ENCODE measurements at regions not wholly inside any gene's neighbourhood (a gene's known extent, or its start where the extent isn't known, plus 50 kb on each side); places are given as distances from the start of the nearest gene placed in this dataset.
"Not testable (repeated sequence)": the region's sequence is repeated elsewhere in the genome, so short reads cannot be mapped to it uniquely, and the experiment has no call there.

DNA sequence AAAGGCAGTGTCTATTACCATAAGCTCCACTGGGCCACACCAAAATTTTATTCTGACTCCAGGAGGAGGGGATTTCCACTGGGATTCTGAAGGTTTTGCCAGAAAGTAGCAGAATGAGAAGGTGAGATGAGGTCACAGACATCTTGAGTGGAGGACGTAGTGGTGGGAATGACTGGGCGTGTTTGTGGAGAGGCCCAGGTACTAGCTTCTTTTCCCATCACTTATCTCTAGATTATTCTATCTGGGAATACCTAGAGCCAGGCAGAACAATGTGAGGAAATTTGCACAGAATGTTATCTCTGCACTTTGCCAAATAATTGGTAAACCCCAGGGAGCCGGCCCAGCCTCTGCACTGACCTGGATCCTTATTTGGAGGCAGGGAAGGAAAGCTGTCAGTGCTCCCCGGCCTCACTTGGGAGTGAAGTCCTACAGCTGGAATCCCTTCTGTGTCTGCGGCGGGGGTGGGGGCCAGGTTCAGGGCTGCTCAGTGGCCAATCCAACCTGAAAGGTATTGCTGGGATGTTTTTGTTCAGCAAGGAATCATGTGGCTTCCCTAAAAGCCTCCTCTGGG lies 129.4 kb downstream of the C12orf75 start:
- no peak for DNase-seq

DNA sequence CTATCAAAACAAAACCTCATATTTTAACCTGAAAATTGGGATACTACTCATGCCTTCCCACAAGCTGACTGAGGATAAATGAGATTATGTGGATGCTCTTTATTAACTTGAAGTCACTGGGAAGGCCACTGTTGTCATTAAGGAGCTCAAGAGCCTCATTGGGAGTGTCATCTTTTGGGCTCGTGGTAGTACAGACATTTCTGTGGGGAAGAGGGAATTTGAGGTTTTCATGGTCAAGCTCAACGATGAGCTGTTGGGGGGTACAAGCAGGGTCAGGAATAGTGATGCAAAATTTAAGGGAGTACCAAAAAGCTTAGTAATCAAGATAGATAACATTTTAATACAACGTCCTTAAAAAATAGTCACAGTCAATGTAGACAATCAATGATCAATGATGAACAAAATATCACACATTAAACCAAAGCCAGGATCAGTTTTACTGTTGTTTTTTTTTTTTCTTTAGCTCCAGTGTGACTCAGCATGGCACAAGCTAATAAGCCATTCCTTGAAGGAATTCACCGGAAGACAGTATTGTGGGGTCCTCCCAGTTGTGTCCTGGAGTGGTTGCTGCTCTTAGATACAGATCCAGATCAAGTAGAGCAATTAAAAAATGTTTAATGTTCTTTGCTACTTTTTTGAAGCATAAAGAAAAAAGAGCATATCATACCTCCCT lies 130.9 kb downstream of the C12orf75 start:
- DNase-seq = no peak

DNA sequence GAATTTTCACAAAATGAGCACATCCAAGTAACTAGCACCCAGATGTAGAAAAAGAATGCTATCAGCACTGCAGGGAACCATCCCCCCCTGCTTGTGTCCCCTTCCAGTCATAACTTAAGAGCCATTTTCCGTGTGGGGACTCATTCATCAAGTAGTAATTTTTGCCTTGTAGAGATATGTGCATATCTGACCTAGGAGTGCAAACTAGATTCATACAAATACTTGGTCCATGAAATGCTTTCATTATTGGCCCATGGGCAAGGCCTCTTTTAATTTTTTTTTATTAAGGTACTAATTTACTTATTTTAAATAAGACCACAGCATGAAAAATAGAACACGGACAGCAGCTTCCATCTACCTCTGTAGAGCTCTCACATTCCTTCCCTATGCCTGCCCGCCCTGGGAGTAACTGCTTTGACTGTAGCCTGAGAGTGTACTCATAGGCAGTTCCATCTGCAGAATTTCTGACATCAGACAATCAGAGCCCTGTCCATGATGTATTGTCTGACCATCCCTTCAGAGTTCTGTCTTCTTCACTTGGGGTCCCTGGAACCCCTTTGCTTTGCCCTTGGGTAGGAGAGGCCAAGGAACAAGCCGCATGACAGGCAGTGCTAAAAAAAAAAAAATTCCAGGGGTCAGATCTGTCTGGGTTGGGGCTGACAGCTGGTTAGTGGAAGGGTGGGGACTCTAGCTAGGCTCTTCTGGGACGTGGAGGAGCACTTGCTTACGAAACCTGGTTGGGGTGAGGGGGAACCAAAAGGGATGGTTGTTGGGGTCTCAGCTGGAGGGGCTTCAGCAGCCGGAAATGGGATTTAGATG lies 131.7 kb downstream of the C12orf75 start:
- DNase-seq = no peak

DNA sequence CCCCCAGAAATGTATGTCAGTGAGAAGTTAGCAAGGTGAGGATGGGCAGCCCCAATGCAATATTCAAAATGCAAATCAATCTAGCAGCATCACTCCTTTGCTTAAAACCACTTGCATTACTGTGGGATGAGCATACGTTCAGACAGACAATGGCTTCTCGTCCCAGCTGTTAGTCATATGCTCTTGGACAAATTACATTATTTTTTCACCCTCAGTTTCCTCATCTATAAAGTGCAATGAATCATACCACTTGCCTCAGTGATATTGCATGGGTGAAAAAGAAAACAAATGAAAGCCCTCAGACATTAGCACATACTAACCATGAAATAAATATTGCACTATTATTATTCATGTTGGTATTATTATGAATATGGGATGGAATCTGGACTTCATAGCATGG lies 132.3 kb downstream of the C12orf75 start:
- DNase-seq = no peak

DNA sequence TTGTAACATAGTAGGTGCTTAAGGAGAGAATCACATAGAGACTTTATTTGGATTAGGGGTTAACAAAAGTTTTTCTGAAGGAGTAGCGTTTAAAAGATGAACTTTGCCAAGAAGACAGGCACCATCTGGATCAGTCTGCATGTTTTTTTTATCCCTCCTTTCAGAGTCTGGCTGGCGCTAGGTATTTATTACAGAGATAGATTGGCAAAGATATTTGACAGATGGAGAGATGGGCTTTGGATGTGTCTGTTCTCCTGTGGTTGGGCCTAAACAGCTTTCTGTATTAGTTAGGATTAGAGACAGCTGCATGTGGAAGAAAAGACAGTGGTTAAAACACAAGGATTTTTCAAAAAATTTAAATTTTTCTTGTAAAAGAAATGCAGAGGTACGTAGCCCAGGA lies 133.9 kb downstream of the C12orf75 start:
- DNase-seq = no peak

DNA sequence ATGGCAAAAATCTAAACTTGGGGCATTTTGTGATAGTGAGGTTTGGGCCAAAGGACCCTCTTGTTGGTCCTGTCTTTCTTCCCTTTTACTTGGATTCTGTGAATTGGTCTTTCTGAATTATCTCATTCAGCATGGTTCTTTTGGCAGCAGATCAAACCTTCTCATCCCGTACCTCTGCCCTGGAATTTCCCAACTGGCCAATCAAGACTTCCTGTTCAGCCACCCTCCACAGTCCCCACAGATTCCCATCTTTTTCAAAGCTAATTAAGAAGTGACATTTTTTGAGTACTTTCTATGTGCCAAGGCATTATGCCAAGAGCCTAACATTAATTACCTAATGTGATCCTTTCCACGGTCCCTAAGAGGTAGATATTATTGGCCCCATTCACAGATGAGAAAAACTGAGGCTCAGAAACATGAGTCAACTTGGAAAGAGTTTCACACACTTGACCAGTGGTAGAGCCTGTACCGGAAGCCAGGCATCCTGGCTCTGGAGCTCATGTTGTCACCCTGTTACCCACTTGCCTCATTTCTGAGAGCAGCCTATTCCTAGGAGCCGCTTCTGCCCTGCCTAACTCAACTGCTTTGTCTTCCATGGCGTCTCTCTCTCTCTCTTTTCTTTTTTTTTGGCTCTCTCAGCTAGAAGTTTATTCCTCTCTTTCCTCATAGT lies 135.9 kb downstream of the C12orf75 start:
- no peak for DNase-seq

DNA sequence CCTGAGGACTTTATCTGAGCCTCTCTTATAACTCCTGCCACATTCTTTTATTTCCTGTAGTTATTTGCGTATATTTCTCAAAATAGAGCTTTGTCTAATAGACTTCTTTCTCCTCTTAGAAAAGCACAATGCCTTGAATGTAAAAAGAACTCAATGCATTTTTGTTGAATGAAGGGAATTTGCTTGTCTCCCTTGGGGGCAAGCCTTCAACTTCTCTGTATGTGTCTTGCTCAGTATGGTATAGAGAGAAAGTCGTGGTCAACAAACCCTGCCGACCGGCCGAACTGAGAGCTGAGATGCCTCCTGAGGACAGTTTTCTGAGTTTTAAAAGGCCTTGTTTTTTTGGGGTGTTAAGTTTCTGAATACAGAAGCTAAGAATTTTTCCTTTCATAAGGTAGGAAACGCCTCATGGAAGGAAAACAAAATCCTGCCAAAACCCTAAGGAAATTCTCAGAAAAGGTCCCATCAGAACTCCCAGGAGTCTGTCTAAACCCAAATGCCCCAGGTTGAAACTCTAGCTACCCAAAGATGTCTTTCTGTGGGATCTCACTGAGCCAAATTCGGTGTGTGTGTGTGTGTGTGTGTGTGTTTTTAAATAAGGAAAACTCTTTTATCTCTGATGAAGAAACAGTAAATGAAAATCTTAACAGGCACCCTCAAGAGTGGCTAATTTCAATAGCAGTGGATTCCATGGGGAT lies 136.6 kb downstream of the C12orf75 start:
- no peak for DNase-seq

DNA sequence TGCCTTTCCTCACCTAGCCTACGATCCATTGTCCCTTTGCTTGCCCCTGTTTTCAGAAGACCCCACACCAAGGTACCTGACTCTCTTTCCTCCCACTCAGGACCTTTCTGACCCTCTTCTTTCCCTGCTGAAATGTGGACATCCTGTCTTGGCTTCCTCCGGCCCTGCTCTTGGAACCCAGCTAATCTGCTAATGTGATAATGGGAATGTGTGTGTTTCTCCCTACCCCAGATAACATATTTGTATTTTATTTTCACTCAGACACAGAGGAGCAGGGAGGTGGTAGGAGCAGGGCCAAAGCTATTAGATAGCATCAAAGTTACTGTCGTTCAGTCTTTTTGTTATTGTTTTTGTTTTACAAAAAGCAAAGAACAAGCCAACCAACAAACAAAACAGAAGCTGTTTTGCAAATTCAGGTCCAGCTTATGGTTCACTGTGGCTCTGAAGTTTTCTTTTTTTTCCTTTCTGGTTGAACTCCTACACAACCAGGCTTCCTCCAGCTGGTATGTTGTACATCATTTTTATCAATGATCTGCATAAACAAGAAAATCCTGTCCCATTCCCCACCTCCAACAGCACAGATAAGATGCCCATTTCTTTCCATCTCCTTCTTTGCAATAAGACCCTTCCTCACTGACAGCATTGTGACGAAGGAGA lies 137.3 kb downstream of the C12orf75 start:
- no peak for DNase-seq

DNA sequence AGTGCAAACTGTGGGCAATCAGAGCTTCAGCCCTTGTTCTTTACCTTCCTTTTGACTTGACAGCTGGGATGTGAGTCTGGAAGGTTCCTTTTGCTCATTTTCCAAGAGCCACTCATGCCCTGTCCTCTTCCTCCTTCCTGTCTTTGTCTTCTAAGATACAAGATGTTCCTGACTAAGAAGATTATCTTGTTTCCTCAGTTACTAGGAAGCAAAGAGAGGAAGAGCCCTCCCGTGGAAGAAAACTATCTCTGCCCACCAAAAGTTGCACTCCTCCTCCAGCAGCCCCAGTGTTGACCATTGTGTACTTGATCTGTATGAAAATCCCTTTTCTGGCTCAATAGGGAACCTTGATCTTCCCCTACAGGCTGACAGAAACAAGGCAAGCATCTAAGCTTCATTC lies 138.0 kb downstream of the C12orf75 start:
- no peak for DNase-seq

DNA sequence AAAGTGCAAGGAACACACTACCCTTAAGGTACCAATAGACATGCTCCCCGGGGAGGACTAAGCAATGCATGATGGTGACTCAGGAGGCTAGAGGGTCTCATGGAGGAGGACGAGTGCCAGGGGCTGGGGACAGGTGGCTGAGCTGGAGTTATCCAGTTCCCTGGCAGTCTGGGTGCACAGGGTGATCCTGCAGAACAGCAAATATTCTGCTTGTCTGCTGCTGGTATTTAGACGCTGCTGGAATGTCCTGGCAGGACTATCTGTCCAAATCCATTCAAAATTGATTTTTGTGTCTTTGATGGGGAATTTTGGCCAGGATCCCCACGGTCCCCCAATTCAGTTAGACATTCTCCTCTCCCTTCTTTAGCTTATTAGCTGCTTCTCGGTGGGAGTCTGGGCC lies 138.7 kb downstream of the C12orf75 start:
- no peak for DNase-seq

DNA sequence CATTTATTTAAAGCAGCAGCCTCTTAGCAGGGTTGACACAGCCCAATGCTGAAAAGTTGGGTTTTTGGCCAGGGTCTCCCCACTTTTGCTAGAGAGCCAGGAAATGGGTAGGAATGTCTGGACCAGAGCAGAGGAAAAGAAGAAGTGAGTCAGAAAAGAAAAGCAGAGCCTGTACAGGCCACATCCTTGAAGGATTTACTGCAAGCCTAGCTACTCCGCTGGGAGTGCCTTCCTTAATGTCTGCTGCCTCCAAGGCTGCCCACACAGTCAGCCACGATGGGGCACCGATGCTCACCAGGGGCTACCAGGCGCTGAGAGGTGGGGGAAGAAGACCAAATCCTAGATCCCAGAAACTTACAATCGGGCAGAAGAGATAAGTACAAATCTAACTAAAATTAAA lies 139.2 kb downstream of the C12orf75 start:
- DNase-seq = no peak

DNA sequence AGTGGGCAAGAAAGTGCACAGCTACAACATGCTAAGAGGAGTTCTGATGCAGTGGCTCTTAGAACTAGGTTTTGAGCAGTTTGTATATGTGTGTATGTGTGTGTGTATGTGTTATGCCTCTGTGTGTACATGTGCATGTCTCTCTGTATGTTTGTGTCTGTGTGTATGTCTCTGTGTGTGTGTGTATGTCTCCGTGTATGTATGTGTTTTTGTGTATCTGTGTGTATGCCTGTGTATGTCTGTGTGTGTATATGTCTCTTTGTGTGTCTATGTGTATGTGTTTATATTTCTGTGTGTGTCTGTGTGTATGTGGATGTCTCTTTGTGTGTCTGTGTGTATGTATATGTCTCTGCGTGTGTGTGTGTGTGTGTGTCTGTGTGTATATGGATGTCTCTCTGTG lies 139.6 kb downstream of the C12orf75 start:
- no peak for DNase-seq

DNA sequence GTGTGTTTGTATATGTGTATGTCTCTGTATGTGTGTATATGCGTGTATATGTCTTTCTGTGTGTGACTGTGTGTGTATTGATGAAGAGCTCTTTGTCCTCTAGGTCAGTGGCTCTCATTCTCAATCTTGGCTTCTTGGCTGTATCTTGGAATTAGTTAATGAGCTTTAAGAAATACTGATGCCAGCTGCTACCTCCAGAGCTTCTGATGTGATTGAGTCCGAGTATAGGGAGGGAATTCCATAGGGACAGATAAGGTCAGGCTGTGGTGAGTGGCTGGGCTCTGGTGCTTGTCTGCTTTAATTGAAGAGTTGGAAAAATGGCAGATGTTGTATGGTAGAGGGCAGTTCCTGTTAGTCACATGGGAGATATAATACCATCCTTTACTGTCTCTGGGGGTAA lies 140.1 kb downstream of the C12orf75 start:
- no peak for DNase-seq

DNA sequence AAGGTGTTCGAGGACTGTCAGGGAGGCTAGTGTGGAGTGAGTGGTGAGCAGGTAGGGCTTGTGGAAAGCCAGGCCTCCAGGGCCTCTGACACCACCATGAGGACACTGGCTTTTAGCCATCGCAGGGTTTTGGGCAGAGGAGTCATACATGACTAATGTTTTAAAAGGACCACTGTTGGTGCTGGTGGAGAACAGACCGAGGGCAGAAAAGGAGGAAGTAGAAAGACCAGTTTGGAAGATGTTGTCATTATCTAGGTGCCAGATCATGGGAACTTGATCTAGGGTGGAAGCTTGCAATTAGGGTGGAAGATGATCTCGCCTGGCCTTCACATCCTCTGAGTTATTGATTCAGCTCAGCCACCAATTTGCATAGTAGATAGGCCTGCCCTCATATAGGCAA lies 144.2 kb downstream of the C12orf75 start:
- no peak for DNase-seq

DNA sequence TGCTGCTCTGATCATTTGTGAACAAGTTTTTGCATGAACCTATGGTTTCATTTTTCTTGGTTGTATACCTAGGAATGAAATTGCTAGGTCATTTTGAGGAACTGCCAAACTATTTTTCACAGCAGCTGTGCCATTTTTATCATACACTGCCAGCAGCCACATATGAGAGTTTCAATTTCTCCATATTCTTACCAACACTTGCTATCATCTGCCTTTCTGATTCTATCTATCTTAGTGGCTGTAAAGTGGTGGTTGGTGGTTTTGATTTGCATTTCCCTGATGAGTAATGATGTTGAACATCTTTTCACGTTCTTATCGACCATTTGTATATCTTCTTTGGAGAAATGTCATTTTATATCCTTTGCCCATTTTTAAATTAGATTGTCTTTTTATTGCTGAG lies 146.1 kb downstream of the C12orf75 start:
- no peak for DNase-seq

DNA sequence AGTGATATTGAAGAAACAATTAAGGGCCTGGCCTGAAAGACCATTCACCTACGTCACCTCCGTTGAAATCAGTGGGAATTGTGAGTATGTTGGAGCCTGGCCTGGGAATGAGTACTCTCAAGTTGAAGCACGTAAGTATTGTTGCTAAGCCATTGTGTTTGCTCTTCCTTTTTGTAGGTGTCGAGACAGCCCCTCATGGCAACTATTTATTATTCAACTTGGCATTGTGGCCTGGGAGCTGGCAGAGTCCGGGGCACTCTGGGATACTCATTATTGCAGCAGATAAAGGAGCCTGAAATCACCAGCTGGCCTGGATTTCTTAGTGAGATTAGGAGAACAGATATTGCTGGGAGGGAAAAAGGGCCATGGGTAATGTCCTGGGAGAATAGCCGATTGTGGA lies 147.4 kb downstream of the C12orf75 start:
- DNase-seq = no peak

DNA sequence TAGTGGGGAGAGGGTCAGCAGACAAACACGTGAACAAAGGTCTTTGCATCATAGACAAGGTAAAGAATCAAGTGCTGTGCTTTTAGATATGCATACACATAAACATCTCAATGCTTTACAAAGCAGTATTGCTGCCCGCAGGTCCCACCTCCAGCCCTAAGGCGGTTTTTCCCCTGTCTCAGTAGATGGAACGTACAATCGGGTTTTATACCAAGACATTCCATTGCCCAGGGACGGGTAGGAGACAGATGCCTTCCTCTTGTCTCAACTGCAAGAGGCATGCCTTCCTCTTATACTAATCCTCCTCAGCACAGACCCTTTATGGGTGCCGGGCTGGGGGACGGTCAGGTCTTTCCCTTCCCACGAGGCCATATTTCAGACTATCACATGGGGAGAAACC lies 148.3 kb downstream of the C12orf75 start:
- not testable (repeated sequence) for DNase-seq

DNA sequence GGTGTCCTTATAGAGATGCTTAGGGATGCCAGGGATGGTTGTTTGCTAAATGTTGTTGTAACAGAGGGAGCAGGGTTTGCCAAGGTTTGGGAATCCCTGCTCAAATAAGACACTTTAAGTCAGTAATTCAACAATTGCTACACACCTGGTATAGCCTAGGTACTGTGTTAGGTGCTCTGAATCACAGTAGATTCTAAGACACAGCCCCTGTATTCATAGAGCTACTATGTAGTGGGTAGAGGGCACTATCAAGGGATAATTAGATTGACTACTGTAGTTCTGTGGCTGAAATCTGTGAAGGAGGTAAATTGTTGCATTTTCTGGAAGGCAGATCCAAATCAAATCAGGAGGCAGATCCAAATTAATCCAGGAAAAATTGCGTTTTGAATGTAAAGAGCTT lies 149.2 kb downstream of the C12orf75 start:
- no peak for DNase-seq

DNA sequence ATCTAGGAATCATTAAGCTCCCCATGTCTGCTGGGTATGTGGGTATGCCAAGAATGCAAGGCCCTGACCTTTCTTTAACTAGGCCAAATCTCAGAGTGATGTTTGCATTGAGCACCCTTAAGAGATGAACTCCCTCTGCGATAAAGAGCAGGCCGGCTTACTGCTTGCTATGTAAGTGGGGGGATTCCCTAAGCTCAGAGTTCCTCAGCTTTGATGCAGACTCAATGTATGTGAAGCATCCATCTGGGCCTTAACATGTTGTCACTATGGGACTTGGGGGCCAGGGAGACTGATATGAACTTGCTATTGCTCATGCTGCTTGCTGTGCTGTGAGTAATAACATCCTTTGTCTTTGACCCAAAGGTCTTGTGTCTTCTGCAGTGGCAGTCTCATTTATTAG lies 149.7 kb downstream of the C12orf75 start:
- DNase-seq = no peak

DNA sequence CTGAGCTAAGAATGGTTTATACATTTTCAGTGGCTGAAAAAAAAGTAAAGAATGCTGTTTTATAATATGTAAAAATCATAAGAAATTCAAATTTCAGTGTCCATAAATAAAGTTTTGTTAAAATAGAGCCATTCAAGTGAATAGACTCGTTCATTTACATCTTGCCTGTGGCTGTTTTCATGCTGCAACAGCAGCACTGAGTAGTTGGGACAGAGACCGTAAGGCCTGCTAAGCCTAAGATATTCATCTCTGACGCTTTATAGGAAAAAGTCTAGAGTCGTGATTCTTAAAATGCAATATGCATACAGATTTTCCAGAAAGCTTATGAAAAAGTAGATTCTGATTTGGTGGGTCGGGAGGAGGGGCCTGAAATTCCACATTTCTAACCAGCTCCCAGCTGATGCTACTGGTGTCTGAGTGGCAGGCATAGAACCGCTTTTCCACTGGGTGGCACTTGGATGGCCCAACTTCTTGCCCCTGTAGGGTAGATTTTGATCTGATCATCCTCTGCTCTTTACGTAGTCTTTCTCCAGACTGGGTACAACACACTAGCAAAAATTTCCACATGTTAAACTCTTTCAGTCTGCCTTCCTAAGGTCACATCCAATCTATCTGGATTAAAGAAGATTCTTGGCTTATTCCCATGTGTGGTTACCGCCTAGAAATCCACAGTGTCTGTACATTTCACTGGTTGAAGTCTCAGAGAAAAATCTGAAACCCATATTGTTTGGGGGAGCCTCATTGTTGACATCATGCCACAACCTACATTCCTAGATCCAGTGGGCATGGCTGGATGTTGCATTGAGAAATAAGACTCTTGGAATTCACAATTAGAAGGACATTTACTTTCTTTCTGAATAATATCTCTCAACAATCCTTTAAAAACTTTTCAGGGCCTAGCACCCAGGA lies 151.2 kb downstream of the C12orf75 start:
- no peak for DNase-seq

DNA sequence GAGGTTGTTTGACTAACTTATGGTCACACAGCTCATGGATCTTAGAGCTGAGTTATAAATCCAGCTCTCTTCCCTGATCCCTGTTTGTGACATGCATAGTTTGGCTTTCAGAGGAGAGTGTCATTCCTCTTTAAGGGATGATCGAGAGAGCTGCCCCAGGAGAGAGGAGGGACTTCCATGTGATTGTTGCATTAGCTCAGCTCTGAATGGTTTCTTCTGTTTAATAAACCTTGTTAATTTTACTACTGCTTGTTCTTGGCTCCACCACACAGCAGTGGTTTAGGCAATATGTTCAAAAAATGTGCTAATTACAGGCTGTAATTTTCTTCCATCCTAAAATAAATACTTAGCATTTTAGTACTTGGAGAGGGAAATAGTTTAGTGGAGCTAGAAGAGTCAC lies 152.5 kb downstream of the C12orf75 start:
- no peak for DNase-seq

DNA sequence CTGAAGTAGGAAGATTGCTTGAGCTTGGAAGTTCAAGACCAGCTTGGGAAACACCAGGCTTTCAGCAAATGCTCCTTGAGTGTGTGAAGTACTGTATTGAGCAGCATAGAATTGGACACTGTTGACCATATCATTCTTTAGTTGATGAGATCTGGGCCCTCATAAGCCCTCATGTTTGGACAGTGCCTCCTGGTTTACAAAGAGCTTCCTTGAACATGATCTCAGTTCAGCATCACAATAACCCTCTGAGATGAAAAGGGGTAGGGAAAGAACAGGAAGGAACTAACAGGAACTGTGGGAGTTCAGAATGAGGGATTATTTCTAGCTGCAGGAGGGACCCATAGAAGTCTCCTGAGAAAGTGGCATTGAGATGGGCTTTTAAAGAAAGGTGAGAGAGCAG lies 153.2 kb downstream of the C12orf75 start:
- no peak for DNase-seq

All from CD4-positive, alpha-beta T cell treated with Interleukin-10 for 1 hour (primary cell).